ENCODE measurements at regions not wholly inside any gene's neighbourhood (a gene's known extent, or its start where the extent isn't known, plus 50 kb on each side); places are given as distances from the start of the nearest gene placed in this dataset.

DNA sequence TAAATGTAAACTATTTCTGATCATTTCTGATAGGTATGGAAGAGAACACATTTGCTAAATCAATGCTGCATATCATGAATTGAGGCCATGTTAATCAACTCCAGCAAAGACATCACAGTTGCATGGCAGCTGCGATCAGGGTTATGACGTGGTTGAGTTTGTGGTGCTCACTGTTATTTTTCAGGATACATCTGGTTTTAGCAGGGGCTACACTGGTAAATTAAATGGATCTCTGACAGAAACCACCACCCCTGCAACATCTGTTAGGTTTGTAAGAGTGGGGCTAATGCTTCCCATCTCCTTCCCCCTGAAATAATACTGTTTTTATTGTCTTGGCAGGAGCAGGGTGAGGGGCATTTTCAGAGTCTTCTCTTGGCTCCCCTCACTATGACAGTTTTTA, 444.4 kb upstream of the ZNF507 start:
- TF ChIP-seq, protein P1, sequence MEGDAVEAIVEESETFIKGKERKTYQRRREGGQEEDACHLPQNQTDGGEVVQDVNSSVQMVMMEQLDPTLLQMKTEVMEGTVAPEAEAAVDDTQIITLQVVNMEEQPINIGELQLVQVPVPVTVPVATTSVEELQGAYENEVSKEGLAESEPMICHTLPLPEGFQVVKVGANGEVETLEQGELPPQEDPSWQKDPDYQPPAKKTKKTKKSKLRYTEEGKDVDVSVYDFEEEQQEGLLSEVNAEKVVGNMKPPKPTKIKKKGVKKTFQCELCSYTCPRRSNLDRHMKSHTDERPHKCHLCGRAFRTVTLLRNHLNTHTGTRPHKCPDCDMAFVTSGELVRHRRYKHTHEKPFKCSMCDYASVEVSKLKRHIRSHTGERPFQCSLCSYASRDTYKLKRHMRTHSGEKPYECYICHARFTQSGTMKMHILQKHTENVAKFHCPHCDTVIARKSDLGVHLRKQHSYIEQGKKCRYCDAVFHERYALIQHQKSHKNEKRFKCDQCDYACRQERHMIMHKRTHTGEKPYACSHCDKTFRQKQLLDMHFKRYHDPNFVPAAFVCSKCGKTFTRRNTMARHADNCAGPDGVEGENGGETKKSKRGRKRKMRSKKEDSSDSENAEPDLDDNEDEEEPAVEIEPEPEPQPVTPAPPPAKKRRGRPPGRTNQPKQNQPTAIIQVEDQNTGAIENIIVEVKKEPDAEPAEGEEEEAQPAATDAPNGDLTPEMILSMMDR (conservative IDR thresholded peaks at IDR 0.05), result no peak
- TF ChIP-seq ZFX (IDR thresholded peaks at IDR 0.05), result no peak

All from C4-2B (cell line).